NCI-H2196 (cell line): ENCODE measurements at regions not wholly inside any gene's neighbourhood (a gene's known extent, or its start where the extent isn't known, plus 50 kb on each side); places are given as distances from the start of the nearest gene placed in this dataset.
"Not testable (repeated sequence)": the region's sequence is repeated elsewhere in the genome, so short reads cannot be mapped to it uniquely, and the experiment has no call there.

Source experiments
- DNase-seq: peaks from one replicate; lab custom pipeline; 2025; ENCODE audit not compliant: unreplicated experiment; lab: John Stamatoyannopoulos, UW

- DNase-seq = no peak
Measured at GRCh38 chr3:135393159-135393558, 572.4 kb upstream of the PPP2R3A start.

- DNase-seq = no peak
Measured at GRCh38 chr3:135393898-135394525, 571.5 kb upstream of the PPP2R3A start.

- DNase-seq = no peak
Measured at GRCh38 chr3:135412475-135412874, 553.1 kb upstream of the PPP2R3A start.

- no peak for DNase-seq
Measured at GRCh38 chr3:135416182-135416581, 549.3 kb upstream of the PPP2R3A start.

- DNase-seq = no peak
Measured at GRCh38 chr3:135419155-135419554, 546.4 kb upstream of the PPP2R3A start.

GRCh38 chr3:135426508-135426907 lies 539.0 kb upstream of the PPP2R3A start:
- DNase-seq = no peak

GRCh38 chr3:135432402-135432801 lies 533.1 kb upstream of the PPP2R3A start:
- DNase-seq = no peak

- not testable (repeated sequence) for DNase-seq
Measured at GRCh38 chr3:135438889-135439597, 526.5 kb upstream of the PPP2R3A start.

- DNase-seq = peak; percentile 16
Measured at GRCh38 chr3:135439632-135440031, 525.9 kb upstream of the PPP2R3A start.

- DNase-seq = no peak
Measured at GRCh38 chr3:135440233-135440632, 525.3 kb upstream of the PPP2R3A start.

GRCh38 chr3:135440746-135441145 lies 524.8 kb upstream of the PPP2R3A start:
- DNase-seq = no peak

GRCh38 chr3:135444058-135444457 lies 521.5 kb upstream of the PPP2R3A start:
- DNase-seq = no peak

- no peak for DNase-seq
Measured at GRCh38 chr3:135447483-135447882, 518.0 kb upstream of the PPP2R3A start.

GRCh38 chr3:135448520-135448919 lies 517.0 kb upstream of the PPP2R3A start:
- DNase-seq = no peak

- DNase-seq = no peak
Measured at GRCh38 chr3:135449046-135449445, 516.5 kb upstream of the PPP2R3A start.

- DNase-seq = no peak
Measured at GRCh38 chr3:135451037-135451785, 514.3 kb upstream of the PPP2R3A start.

- no peak for DNase-seq
Measured at GRCh38 chr3:135452881-135453280, 512.6 kb upstream of the PPP2R3A start.

GRCh38 chr3:135453326-135453725 lies 512.2 kb upstream of the PPP2R3A start:
- DNase-seq = no peak

- no peak for DNase-seq
Measured at GRCh38 chr3:135454890-135455289, 510.6 kb upstream of the PPP2R3A start.

- no peak for DNase-seq
Measured at GRCh38 chr3:135456108-135456790, 509.3 kb upstream of the PPP2R3A start.

- no peak for DNase-seq
Measured at GRCh38 chr3:135458541-135459322, 506.8 kb upstream of the PPP2R3A start.
